ENCODE measurements at regions not wholly inside any gene's neighbourhood (a gene's known extent, or its start where the extent isn't known, plus 50 kb on each side); places are given as distances from the start of the nearest gene placed in this dataset.

GRCh38 chr4:41369680-41370079 lies 113.0 kb downstream of the UCHL1 start:
- CTCF ChIA-PET = no interaction called here
- H2BK15ac ChIP-seq (ENCODE audit: low read depth, low read length) = no peak overlapping the region
- H3K18ac ChIP-seq (ENCODE audit: low read depth, low read length) = no peak overlapping the region
- H2BK20ac ChIP-seq (ENCODE audit: low read depth, low read length) = no peak overlapping the region
- no peaks in the 10 kb centered on the region; a peak in 1 of 4 replicates for H3K79me1 ChIP-seq (ENCODE audit: low read depth in 1 of 2, low read length in 2 of 2)
- no peak overlapping the region for H4K5ac ChIP-seq (ENCODE audit: low read depth, low read length)
- BruUV-seq (replicated peaks) = no TSS peak
- H3K23ac ChIP-seq (ENCODE audit: low read depth, low read length) = no peak overlapping the region
- intact Hi-C loops (cut with micrococcal nuclease) = no loop called here
- H4K91ac ChIP-seq (ENCODE audit: insufficient read depth, low read depth, low read length) = no peak overlapping the region
- POLR2A ChIA-PET (ENCODE audit: unreplicated experiment) = no interaction called here
- TF ChIP-seq MAFK (IDR thresholded peaks at IDR 0.05; ENCODE audit: low read depth, low read length) (no peak), NFE2L2 (IDR thresholded peaks at IDR 0.05; ENCODE audit: low read depth, low read length) (no peak), MXI1 (IDR thresholded peaks at IDR 0.05; ENCODE audit: borderline replicate concordance, low read depth, low read length) (no peak), BHLHE40 (IDR thresholded peaks at IDR 0.05; ENCODE audit: low read depth, low read length) (no peak), CTCF (conservative IDR thresholded peaks at IDR 0.05; ENCODE audit: low read depth, low read length) (no peak), RFX5 (IDR thresholded peaks at IDR 0.05; ENCODE audit: low read depth, low read length) (no peak), FOS (IDR thresholded peaks at IDR 0.05; ENCODE audit: low read depth, low read length) (no peak), CHD1 (IDR thresholded peaks at IDR 0.05; ENCODE audit: low read depth, low read length) (no peak), ELK1 (IDR thresholded peaks at IDR 0.05; ENCODE audit: borderline replicate concordance, low read depth, low read length) (no peak), SMC3 (IDR thresholded peaks at IDR 0.05; ENCODE audit: low read depth, low read length) (no peak), CEBPB (IDR thresholded peaks at IDR 0.05; ENCODE audit: low read depth, low read length) (no peak), RAD21 (IDR thresholded peaks at IDR 0.05; ENCODE audit: low read length) (no peak), RCOR1 (IDR thresholded peaks at IDR 0.05; ENCODE audit: insufficient replicate concordance, low read length) (no peak), POLR2A (IDR thresholded peaks at IDR 0.05; ENCODE audit: low read depth, low read length) (no peak), MAZ (IDR thresholded peaks at IDR 0.05; ENCODE audit: borderline replicate concordance, low read depth, low read length) (no peak), USF2 (IDR thresholded peaks at IDR 0.05; ENCODE audit: low read depth, low read length) (no peak)
- no peak overlapping the region for H2AK5ac ChIP-seq (ENCODE audit: low read depth, low read length)
- no peaks in the 10 kb centered on the region for H3K36me3 ChIP-seq (ENCODE audit: control insufficient read depth, insufficient read depth, low read length)
- no peaks in the 10 kb centered on the region for H4K20me1 ChIP-seq (ENCODE audit: insufficient read depth, low read length)
- H3K56ac ChIP-seq (ENCODE audit: extremely low read depth, insufficient read depth, low read length) = no peak overlapping the region
- H3K14ac ChIP-seq (replicated peaks; ENCODE audit: low read depth, low read length) = no peak overlapping the region
- DNase-seq (no peak), ATAC-seq (ENCODE audit: low read depth) (no peak)
- no peak overlapping the region for H3K4me3 ChIP-seq (ENCODE audit: insufficient read depth, low read depth, low read length)
- H2BK5ac ChIP-seq (ENCODE audit: low read depth, low read length, poor library complexity, severe bottlenecking) = no peak overlapping the region
- in situ Hi-C loops (cut with MboI; ENCODE audit: low sequenced_read_pairs) = no loop called here
- WGBS, 2 experiments (ENCODE audit: extremely low coverage in 2 of 2, insufficient read length in 1 of 2) = no CpG with 5 or more reads among the region's 4 CpGs
- no peaks in the 10 kb centered on the region for H3K9me3 ChIP-seq (ENCODE audit: control insufficient read depth, insufficient read depth, low read length)
- H4K8ac ChIP-seq (ENCODE audit: low read depth in 2 of 2, low read length in 2 of 2) = no peak overlapping the region
- H3K9ac ChIP-seq (ENCODE audit: low read depth, low read length) = no peak overlapping the region
- H2AK9ac ChIP-seq (replicated peaks; ENCODE audit: low read depth, low read length, poor library complexity) = no peak overlapping the region
- H3K4me2 ChIP-seq (ENCODE audit: low read depth, low read length) = no peak overlapping the region
- no peak overlapping the region for H3K27ac ChIP-seq (ENCODE audit: insufficient read depth, low read length)
- H2AFZ ChIP-seq (replicated peaks; ENCODE audit: low read length, poor library complexity) = no peak overlapping the region
- H3K4ac ChIP-seq (ENCODE audit: low read depth, low read length) = no peak overlapping the region
- H3K27me3 ChIP-seq (ENCODE audit: control insufficient read depth, insufficient read depth, low read length) = peaks cover 6% of the 10 kb centered on the region
- H3K4me1 ChIP-seq (ENCODE audit: control insufficient read depth, insufficient read depth, low read length) = no peaks in the 10 kb centered on the region
- dilution Hi-C loops (cut with HindIII; ENCODE audit: low sequenced_read_pairs, unreplicated experiment) = no loop called here
- H2BK120ac ChIP-seq (ENCODE audit: low read depth, low read length) = no peak overlapping the region
- H3K9me1 ChIP-seq (ENCODE audit: insufficient read depth, low read length) = no peaks in the 10 kb centered on the region

All from IMR-90 (cell line).